Glomerular visceral epithelial cell (primary cell): ENCODE measurements at regions not wholly inside any gene's neighbourhood (a gene's known extent, or its start where the extent isn't known, plus 50 kb on each side); places are given as distances from the start of the nearest gene placed in this dataset.
A peak's percentile ranks its signal among the peaks of the same experiment; 100 is the strongest.
"Not testable (repeated sequence)": the region's sequence is repeated elsewhere in the genome, so short reads cannot be mapped to it uniquely, and the experiment has no call there.

Experiments
- DNase-seq: peaks from one replicate; pipeline ENCODE4 v3.0.0-alpha.2; 2016; ENCODE audit errors: extremely low spot score

GRCh38 chr10:84700668-84701369 is 372.4 kb downstream of the CCSER2 start:
- DNase-seq, result no peak

DNA sequence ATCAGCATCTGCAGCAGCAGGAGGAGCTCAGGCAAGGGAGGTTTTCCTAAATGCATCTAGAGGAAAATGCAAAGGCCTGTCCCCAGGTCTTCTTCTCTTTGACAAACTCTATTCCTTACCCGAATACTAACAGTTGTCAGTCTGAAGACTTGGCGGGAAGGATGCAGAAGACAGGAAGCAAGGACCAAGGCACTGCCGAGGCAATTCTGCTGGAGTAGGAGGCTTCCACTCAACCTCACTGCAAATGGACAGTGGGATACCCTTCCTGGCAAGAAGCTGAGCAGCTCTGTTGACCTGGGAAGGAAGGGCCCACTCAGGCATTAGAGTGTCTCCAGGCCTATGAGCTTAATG is 373.0 kb downstream of the CCSER2 start:
- DNase-seq, result no peak

- DNase-seq, result no peak
Measured at GRCh38 chr10:84704101-84704500, 375.7 kb downstream of the CCSER2 start.

DNA sequence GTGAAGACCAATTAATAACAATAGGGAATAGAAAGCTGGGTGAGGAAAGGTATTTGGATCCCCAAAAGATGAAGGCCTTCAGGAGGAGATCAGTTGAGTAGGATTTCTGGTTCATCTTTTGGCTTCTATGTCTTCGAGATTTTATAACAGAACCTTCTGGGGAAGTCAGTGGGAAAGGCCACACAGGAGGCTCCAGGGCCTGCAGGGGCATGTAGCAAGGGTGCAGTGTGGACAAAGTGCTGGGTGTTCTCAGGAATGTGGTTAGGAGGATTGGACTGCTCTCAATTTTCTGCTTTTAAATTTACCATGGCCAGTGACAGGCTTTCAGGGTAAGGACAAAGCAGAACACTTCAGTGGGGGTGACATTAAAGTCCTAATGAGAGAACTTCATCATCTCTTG is 378.0 kb downstream of the CCSER2 start:
- DNase-seq, result no peak

DNA sequence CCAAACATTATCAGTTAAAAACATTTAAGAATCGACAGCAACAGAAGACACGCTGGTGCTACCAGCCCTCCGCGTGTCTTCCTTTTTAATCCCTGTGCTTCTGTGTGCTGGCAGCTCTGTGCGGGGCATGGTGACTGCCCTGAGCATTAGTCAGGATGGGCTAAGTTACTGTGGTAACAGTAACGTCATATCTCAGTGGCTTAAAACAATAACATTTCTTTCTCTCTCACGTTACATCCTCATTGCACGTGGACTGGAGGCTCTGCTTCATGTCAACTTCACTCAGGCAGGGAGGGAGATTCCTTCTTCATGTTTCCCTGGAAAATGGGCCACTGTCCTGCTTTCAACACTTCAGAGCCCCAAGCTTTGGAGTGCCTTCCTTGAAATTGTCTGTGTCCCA is 378.5 kb downstream of the CCSER2 start:
- DNase-seq, result no peak

DNA sequence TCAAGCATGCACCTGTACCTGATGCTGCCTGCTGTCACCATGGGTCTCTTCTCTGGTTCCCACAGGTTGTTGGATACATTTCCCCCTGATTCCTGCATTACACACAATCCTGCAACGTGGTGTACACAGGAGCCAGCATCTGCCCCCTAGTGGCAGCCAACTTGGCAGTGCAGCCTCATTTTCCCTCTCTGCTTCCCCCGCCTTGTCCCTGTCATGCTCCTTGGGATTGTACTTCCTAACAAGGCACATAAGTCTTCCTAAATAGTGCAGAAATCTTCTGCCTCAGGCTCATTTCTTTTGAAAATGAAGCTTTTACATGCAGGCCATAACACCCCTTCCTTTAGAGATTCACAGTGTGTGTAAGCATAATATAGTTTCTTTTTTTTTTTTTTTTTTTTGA is 387.5 kb downstream of the CCSER2 start:
- peak; percentile 13 for DNase-seq

DNA sequence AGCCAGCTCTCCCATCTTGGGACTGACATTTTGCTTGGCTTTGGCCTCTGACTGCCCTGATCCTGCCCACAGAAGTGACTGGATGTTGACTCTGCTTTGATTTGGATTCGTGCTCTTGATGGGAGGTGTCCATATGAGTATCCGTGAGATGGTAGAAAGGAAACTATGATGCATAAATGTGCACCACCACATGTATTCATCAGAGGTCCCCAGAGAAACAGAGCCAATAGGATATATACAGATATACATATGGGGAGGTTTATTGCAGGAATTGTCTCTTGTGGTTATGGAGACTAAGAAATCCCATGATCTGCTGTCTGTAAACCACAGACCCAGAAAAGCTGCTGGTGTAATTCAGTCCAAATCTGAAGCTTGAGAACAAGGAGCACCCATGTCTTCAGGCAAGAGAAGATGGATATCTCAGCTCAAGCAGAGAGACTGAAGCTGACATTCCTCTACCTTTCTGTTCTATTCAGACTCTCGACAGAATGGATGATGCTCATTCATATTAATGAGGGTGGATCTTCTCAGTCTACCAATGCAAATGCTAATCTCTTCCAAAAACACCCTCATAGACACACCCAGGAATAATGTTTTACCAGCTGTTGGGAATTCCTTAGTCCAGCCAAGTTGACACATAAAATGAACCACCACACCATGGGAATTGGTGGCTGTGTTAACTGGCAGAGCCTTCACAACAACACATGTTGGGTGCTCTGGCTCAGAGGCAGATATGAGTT is 390.7 kb downstream of the CCSER2 start:
- DNase-seq, result no peak

GRCh38 chr10:84719687-84720086 is 391.3 kb downstream of the CCSER2 start:
- no peak for DNase-seq

DNA sequence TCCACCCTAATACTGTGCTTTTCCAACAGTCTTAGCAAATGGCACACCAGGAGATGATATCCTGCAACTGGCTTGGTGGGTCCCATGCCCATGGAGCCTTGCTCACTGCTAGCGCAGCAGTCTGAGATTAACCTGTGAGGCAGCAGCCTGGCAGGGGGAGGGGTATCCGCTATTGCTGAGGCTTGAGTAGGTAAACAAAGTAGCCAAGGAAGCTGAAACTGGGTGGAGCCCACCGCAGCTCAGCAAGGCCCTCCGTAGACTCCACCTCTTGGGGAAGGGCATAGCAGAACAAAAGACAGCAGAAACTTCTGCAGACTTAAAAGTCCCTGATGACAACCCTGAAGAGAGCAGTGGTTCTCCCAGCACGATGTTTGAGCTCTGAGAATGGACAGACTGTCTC is 399.0 kb downstream of the CCSER2 start:
- DNase-seq, result no peak

DNA sequence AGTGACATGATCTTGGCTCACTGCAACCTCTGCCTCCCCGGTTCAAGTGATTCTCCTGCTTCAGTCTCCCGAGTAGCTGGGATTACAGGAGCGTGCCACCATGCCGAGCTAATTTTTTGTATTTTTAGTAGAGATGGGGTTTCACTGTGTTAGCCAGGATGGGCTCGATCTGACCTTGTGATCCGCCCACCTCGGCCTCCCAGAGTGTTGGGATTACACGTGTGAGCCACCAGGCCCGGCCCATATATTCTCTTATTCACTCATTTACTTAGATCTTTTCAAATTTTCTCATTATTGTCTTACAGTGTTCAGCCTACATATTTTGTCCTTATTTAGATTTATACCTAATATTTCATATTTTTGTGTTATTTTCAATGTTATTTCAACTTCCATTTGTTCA is 410.7 kb downstream of the CCSER2 start:
- DNase-seq, result not testable (repeated sequence)

GRCh38 chr10:84739641-84740040 is 411.3 kb downstream of the CCSER2 start:
- no peak for DNase-seq

DNA sequence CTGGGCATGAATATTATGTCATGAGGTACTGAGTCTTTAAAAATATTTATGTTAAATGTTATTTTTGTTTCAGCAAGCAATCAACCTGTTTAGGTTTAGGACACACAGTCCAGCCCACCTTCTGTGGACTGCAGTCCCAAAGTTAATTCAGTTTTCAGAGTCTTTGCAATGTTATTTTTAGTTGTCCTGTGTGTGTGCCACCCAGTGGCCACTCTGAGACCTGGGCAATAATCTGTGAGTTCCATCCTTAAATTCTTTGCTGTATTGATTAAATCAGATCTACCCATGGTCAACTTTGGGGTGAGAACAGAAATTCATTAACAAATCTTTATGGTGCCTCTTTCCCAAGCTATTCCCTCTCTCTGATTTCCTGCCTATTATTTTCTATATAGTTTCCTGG is 415.1 kb downstream of the CCSER2 start:
- DNase-seq, result no peak

GRCh38 chr10:84755311-84755710 is 426.9 kb downstream of the CCSER2 start:
- no peak for DNase-seq

- DNase-seq, result not testable (repeated sequence)
Measured at GRCh38 chr10:84756653-84757052, 428.3 kb downstream of the CCSER2 start.

DNA sequence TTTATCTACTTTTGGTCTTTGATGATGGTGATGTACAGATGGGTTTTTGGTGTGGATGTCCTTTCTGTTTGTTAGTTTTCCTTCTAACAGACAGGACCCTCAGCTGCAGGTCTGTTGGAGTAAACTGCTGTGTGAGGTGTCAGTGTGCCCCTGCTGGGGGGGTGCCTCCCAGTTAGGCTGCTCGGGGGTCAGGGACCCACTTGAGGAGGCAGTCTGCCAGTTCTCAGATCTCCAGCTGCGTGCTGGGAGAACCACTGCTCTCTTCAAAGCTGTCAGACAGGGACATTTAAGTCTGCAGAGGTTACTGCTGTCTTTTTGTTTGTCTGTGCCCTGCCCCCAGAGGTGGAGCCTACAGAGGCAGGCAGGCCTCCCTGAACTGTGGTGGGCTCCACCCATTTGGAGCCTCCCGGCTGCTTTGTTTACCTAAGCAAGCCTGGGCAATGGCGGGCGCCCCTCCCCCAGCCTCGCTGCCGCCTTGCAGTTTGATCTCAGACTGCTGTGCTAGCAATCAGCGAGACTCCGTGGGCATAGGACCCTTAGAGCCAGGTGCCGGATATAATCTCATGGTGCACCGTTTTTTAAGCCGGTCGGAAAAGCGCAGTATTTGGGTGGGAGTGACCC is 433.7 kb downstream of the CCSER2 start:
- DNase-seq, result not testable (repeated sequence)

- DNase-seq, result no peak
Measured at GRCh38 chr10:84762754-84763394, 434.5 kb downstream of the CCSER2 start.

- no peak for DNase-seq
Measured at GRCh38 chr10:84763965-84764364, 435.6 kb downstream of the CCSER2 start.

DNA sequence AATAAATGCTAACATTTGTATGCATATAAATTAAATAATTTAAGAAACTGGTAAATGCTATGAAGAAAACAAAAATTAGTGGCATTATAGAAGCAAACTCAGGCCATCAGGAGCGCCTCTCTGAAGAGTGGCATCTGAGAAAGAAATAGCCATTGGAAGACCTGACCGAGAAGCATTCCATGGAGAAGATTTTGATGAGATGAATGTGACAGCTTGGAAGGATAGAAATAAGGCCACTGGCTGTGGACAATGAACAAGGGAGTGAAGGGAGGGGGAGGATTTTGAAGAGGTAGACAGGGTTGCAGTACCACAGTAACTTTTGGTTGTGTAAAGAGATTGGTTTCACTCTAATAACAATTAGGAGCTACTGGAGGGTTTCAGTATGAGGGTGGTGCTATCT is 436.7 kb downstream of the CCSER2 start:
- DNase-seq, result no peak

DNA sequence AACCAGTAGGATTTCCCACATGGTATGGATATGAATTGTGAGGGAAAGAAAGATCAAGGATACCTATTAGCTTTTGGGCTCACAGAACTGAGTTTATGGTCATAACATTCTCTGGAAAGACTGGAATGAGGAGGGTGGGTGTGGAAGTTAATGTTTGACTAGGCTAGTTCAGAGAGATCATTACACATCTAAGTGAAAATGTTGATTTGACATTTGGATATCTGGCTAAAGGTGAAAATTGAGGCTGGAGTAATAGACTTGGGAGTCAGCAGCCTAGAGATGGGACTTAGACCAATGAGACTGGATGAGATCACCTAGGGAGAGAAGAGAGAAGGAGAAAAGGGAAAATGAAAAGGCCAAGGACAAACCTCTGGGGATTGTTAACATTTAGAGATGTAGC is 437.3 kb downstream of the CCSER2 start:
- DNase-seq, result no peak

DNA sequence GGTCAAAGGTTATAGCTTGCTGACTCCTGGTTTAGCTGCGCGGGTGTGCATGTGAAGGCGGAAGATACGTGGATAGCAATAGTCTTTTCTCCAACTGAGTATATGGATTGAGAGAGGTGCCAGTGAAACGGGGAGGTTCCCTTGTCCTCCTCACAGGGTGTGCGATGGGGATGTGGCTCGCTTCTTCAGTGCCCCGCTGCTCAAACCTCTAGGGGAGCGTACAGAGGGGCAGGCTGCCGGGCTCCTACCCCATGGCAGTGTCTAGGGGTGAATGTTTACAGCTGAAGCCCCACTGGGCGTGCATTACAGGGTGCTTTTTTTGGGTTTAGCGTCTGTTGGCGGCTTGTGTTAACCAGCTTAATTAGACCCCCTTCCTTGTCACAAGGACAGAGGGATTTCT is 438.5 kb downstream of the CCSER2 start:
- no peak for DNase-seq

GRCh38 chr10:84768132-84768531 is 439.7 kb downstream of the CCSER2 start:
- no peak for DNase-seq

DNA sequence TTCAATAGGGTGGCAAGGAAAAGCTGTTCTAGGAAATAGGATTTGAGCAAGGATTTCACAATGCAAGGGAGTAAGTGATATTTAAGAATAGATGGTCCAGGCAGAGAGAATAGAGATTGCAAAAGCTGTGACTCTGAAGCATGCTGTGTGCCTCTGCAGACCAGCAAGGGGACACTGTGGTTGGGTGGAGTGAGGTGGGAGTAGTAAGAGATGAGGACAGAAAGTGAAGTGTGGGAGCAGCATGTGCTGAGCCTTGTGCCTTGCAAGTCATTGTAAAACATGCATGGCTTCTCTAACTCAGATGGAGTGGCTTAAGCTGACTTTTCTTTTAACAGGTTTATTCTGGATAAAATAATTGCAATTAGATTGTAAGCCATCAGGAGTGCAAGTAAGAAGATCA is 442.4 kb downstream of the CCSER2 start:
- DNase-seq, result no peak

DNA sequence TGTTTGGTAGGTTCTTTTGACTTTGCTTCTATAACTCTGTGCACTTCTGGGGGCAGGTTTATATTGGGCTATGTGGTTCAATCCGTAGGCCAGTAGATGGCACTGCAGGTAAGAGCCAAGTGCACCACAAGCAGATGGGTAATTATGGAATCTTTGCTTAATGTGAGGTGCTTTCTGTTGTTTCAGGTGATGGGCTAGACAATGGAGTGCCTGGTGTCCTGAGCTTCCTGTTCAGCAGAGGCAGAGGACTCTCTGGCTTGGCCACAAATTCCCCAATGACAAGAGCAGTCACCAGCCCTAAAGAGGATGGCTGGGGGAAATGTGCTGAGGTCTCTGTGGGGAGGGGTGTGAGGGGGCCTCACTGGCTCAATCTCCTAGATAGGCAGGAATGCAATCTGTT is 455.0 kb downstream of the CCSER2 start:
- DNase-seq, result peak; percentile 31
